ENCODE measurements at regions not wholly inside any gene's neighbourhood (a gene's known extent, or its start where the extent isn't known, plus 50 kb on each side); places are given as distances from the start of the nearest gene placed in this dataset.

- ChIA-PET POLR2A (no interaction called here), CTCF (ENCODE audit: low intra/inter-chr PET ratio) (no interaction called here)
- Histone ChIP-seq H3K4me1 (replicated peaks in 1 of 2; ENCODE audit: control insufficient read depth in 2 of 2, insufficient read depth in 2 of 2, low read length in 2 of 2) (no peaks in the 10 kb centered on the region), H3K27ac (ENCODE audit: extremely low read depth, low read depth, low read length) (no peak overlapping the region), H3K79me2 (ENCODE audit: control insufficient read depth, insufficient read depth, low read length) (no peaks in the 10 kb centered on the region), H3K9me3 (replicated peaks; ENCODE audit: control insufficient read depth, insufficient read depth, low read depth, low read length) (no peaks in the 10 kb centered on the region), H2AFZ (ENCODE audit: low read depth, low read length) (no peak overlapping the region), H3K9me1 (ENCODE audit: control insufficient read depth, insufficient read depth, low read length) (no peaks in the 10 kb centered on the region), H3K36me3 (ENCODE audit: control insufficient read depth, insufficient read depth, low read length) (no peaks in the 10 kb centered on the region), H3K9ac (ENCODE audit: insufficient read depth in 1 of 2, low read depth in 2 of 2, low read length in 2 of 2) (no peak overlapping the region), H3K4me2 (ENCODE audit: insufficient read depth, low read length) (no peak overlapping the region), H4K20me1 (replicated peaks; ENCODE audit: control insufficient read depth, insufficient read depth, low read length) (no peaks in the 10 kb centered on the region), H3K4me3 (no peak overlapping the region), H3K27me3 (ENCODE audit: control insufficient read depth in 2 of 2, insufficient read depth in 2 of 2, low read length in 2 of 2) (no peaks in the 10 kb centered on the region)
- TF ChIP-seq ZNF318 (IDR thresholded peaks at IDR 0.05; ENCODE audit: borderline replicate concordance in 1 of 2, low read depth in 1 of 2), result no peak
- ATAC-seq (no peak), DNase-seq (ENCODE audit: extremely low read depth in 1 of 4, low spot score in 3 of 4) (no peak), FAIRE-seq (no peak)
- no TSS peak for BruUV-seq (replicated peaks)
- intact Hi-C loops (cut with micrococcal nuclease) (no loop called here), in situ Hi-C loops (cut with MboI) (no loop called here)
Measured at GRCh38 chr13:57531256-57531655, 100.3 kb upstream of the PCDH17 start.

All from K562 (cell line).